Activated CD4-positive, alpha-beta T cell treated with anti-CD3 and anti-CD28 coated beads for 24 hours (primary cell): ENCODE measurements at regions not wholly inside any gene's neighbourhood (a gene's known extent, or its start where the extent isn't known, plus 50 kb on each side); places are given as distances from the start of the nearest gene placed in this dataset.
"Not testable (repeated sequence)": the region's sequence is repeated elsewhere in the genome, so short reads cannot be mapped to it uniquely, and the experiment has no call there.

Experiments used
- DNase-seq, 2 donors: peaks; one replicate each; pipeline ENCODE4 v3.0.0-alpha.2; 2020; ENCODE audit warnings: low read depth in 2 of 2

DNA sequence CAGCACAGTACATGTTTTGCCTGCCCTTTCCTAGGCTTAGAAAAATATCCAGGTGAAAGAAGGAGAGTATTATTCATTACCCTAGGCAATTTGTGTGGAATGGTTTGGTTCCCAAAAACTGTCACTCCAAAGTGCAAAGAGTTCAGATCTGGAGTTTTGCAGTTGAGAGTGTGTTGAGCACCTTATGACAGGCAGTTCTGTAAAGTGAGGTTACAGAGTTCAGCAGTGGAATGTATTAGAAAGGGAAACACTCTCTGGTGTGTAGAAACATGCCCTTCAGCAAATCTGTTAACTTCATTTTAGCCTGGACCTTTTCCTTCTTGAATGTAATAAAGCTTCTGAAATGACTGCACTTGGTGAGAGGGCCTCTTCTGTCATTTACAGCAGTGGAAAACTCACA is 154.0 kb upstream of the SSTR1 start:
- no peak for DNase-seq

- no peak for DNase-seq
Measured at GRCh38 chr14:38056270-38056669, 151.4 kb upstream of the SSTR1 start.

GRCh38 chr14:38062223-38062622 is 145.5 kb upstream of the SSTR1 start:
- not testable (repeated sequence) for DNase-seq

- no peak for DNase-seq
Measured at GRCh38 chr14:38063711-38064320, 143.9 kb upstream of the SSTR1 start.

DNA sequence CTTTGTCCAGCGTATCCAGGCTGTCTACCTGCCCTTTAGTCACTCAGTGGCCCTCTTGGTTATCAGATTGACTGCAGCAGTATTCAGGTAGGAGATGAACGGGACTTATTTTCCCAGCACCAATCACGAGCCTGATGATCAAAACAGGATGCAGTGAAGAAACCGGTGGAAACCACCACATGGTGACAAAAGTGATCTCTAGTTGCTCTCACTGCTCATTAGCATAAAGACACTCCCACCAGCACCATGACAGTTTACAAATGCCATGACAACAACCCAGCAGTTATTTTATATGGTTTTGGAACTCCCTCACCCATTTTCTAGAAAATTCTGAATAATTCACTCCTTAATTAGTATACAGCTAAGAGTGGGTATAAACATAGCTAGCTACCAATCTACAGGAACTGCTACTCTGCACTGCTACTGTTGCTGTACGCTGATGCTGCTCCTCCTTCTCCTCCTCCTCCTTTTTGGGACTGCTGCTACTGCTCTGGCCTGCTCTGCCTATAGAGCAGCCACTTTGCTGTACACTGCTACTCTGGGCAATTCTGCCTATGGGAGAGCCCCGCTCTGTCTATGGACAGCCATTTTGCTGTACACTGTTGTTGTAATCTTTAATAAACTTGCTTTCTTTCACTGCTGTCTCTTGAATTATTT is 142.5 kb upstream of the SSTR1 start:
- peak; percentile 3 to 36 for DNase-seq

GRCh38 chr14:38070061-38070588 is 137.6 kb upstream of the SSTR1 start:
- DNase-seq, result no peak

GRCh38 chr14:38073641-38074040 is 134.1 kb upstream of the SSTR1 start:
- DNase-seq, result no peak

GRCh38 chr14:38074081-38074480 is 133.6 kb upstream of the SSTR1 start:
- DNase-seq, result no peak

- no peak for DNase-seq
Measured at GRCh38 chr14:38074754-38075153, 132.9 kb upstream of the SSTR1 start.

DNA sequence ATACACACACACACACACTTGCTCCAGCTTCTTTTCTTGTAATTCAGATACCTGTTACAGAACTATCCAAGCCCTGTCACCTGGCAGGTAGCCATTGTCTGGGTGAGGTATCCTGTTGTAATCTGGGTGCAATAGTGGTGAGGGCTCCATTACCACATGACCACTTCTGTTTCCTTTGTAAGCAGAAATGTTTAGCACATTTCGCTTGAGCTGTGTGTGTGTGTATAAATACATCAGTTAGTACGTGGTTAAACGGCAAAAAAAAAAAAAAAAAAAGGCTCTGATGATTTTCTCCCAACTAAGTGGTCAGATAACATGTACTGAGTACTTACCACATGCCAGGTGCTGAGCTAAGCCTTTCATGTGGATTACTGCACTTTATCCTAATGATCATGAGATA is 129.3 kb upstream of the SSTR1 start:
- DNase-seq, result no peak

GRCh38 chr14:38079268-38079667 is 128.4 kb upstream of the SSTR1 start:
- no peak for DNase-seq

- no peak for DNase-seq
Measured at GRCh38 chr14:38079886-38080285, 127.8 kb upstream of the SSTR1 start.

DNA sequence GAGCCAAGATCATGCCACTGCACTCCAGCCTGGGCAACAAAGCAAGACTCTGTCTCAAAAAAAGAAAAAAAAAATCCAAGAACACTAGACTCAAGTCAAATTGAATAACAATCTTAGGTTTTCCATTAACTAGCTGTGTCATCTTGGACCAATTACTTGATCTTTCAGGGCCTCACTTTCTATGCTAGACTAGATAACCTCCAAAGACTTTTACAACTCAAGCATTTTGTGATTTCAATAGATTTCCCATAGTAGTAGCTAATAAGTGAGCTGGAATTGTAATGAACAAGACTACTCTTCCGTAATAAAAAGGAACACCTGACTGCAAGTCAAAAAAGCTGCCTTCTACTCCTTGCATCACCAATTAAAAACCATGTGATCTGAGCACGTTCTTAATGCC is 127.0 kb upstream of the SSTR1 start:
- no peak for DNase-seq

GRCh38 chr14:38083039-38083438 is 124.7 kb upstream of the SSTR1 start:
- no peak for DNase-seq

DNA sequence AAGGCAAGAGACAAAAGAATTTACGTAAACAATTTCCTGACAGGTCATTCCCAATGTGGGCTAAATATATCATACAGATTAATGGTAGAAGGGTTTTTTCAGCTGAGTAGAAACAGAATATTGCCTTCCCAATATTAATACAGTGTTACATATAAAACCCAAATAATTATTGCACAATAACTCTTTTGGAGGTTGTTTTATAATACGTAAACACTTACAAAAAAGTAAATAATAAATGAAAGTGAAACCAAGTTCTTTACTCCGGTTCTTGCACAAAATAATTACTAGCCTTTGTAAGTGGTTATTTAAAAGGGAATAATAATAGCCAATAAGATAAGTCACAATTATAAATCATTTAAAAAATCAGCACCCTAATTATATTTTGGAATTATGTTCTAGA is 118.6 kb upstream of the SSTR1 start:
- DNase-seq, result no peak

GRCh38 chr14:38090506-38090905 is 117.2 kb upstream of the SSTR1 start:
- no peak for DNase-seq

DNA sequence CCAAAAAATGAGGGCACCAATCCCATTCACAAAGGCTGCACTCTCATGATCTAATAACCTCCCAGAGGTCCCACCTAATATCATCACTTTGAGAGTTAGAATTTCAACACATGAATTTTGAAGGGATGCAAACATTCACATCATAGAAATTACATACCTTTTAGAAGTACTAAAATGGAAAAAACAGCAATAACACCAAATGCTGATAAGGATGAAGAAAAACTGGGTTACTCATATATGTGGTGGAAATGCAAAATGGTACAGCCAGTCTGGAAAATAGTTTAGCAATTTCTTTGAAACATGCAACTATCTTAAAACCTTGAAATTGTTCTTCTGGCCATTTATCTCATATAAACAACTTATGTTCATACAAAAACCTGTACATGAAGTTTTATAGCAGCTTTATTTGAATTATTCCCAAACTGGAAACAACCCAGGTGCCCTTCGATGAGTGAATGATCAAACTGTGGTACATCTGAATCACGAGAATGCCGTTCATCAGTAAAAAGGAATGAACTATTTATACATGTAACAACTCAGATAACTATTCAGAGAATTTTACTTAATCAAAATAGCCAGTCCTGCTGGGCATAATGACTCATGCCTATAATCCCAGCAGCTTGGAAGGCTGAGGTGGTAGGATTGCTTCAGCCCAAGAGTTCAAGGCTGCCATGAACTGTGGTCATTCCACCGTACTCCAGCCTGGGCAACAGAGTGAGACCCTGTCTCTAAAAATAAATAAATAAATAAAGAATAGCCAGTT is 109.4 kb upstream of the SSTR1 start:
- DNase-seq, result no peak

DNA sequence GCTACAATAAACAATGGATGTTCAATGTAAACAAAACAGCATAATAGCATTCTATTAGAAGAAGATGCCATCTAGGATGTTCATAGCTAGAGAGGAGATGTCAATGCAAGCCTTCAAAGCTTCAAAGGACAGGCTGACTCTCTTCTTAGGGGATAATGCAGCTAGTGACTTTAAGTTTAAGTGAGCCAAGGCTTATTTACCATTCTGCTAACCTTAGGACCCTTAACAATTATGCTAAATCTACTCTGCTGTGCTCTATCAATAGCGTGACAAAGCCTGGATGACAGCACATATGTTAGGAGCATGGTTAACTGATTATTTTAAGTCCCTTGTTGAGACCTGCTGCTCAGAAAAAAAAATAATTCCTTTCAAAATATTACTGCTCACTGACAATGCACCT is 106.0 kb upstream of the SSTR1 start:
- DNase-seq, result no peak

- no peak for DNase-seq
Measured at GRCh38 chr14:38103542-38104225, 104.0 kb upstream of the SSTR1 start.

GRCh38 chr14:38105106-38105702 is 102.5 kb upstream of the SSTR1 start:
- no peak for DNase-seq

- peak in 1 of 2 donors; percentile 18 for DNase-seq
Measured at GRCh38 chr14:38107216-38107631, 100.5 kb upstream of the SSTR1 start.

DNA sequence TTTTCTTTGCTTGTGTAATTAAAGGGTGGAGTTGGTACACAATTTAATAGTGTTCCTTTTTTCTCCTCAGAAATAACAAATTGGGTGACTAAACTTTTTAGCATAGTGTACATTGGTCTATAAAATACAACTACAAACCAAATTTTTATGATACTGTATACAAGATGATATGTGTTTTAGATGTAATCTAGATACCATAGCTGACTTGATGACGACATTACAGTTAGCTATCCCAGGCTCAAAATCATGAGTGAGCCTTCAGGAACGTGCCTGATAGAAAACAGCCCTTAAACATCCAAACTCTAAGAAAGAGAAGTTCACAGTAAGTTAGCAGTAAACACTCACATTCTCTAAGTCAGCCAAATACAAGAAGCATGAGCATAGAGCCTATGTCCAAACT is 99.0 kb upstream of the SSTR1 start:
- no peak for DNase-seq
